ENCODE measurements at regions not wholly inside any gene's neighbourhood (a gene's known extent, or its start where the extent isn't known, plus 50 kb on each side); places are given as distances from the start of the nearest gene placed in this dataset.

GRCh38 chr3:59106085-59106648 is 56.3 kb upstream of the CFAP20DC start:
- no peak for TF ChIP-seq POLR2A (IDR thresholded peaks at IDR 0.05)
- no peak for TF ChIP-seq CTCF (IDR thresholded peaks at IDR 0.05)
